Esophagus squamous epithelium (tissue), 4 donors: ENCODE measurements at regions not wholly inside any gene's neighbourhood (a gene's known extent, or its start where the extent isn't known, plus 50 kb on each side); places are given as distances from the start of the nearest gene placed in this dataset.

Experiments
- CTCF ChIP-seq, 6 experiments: fragments of 450-650 bp in 4 of 6; fragments of 200-600 bp in 2 of 6; sonication (generic) in 2 of 6; IDR thresholded peaks; one replicate each; pipeline ENCODE4 v1.5.1; 2016 to 2019; ENCODE audit warnings: antibody characterized with exemption in 6 of 6, mild to moderate bottlenecking in 4 of 6, moderate library complexity in 4 of 6
- POLR2A ChIP-seq, 4 donors: fragments of 450-650 bp; IDR thresholded peaks; one replicate each; pipeline ENCODE4 v1.6.1; 2017; ENCODE audit warnings: antibody characterized with exemption in 4 of 4, mild to moderate bottlenecking in 4 of 4, moderate library complexity in 3 of 4

- TF ChIP-seq CTCF (IDR thresholded peaks at IDR 0.05) (no peak), POLR2A (IDR thresholded peaks at IDR 0.05) (no peak)
Measured at GRCh38 chr14:51473808-51474565, 177.7 kb upstream of the FRMD6 start.
